BJ (cell line): ENCODE measurements at regions not wholly inside any gene's neighbourhood (a gene's known extent, or its start where the extent isn't known, plus 50 kb on each side); places are given as distances from the start of the nearest gene placed in this dataset.
"Not testable (repeated sequence)": the region's sequence is repeated elsewhere in the genome, so short reads cannot be mapped to it uniquely, and the experiment has no call there.

Experiments used
- CTCF ChIA-PET: fragments of 350-600 bp; formaldehyde crosslinking; extraction: SDS; loops from one replicate; lab custom pipeline; 2021; ENCODE audit warnings: antibody characterized with exemption, inconsistent platforms; lab: Yijun Ruan, JAX
- POLR2A ChIA-PET: fragments of 300-600 bp; sonication (Branson Sonifier 250); formaldehyde crosslinking; extraction: SDS; loops from one replicate; lab custom pipeline; 2021; ENCODE audit warnings: antibody characterized with exemption; lab: Charles Lee
- DNase-seq: peaks from one replicate; pipeline ENCODE4 v3.0.0-alpha.2; 2011; ENCODE audit warnings: low read depth
- H3K27me3 ChIP-seq: 2 replicates; pipeline ENCODE4 v1.6.0; 2011; ENCODE audit warnings: low read length; ENCODE audit not compliant: control insufficient read depth, insufficient read depth
- H3K36me3 ChIP-seq: 2 replicates; pipeline ENCODE4 v1.5.1; 2011; ENCODE audit warnings: low read length; ENCODE audit not compliant: control insufficient read depth, insufficient read depth
- H3K4me3 ChIP-seq: 2 replicates; pipeline ENCODE4 v1.5.1; 2011; ENCODE audit warnings: low read depth, mild to moderate bottlenecking, control low read depth, low read length
- TF ChIP-seq, protein P1 (sequence below): IDR thresholded peaks from 2 replicates; pipeline ENCODE4 v1.5.1; 2011; ENCODE audit warnings: low read depth, mild to moderate bottlenecking, control low read depth, inconsistent platforms, low read length, moderate library complexity; ENCODE audit not compliant: insufficient read depth

DNA sequence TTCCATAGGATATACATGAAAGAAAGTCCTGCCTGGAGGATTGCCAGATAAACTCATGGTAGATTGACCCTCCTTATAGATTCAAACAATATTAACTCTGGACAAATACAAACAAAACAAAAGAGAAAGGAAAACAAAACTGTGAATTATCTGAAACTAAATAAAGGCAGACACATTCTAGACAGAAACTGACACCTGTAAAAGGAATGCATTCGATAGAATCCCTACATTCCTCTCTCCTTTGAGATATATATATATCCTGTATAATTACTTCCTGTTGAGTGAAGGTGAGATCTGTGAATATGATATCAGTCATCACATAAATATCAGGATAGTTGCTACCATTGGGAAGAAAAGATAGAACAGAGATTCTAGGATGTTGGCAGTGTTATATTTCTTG lies 948.4 kb upstream of the ATXN7L3B start:
- TF ChIP-seq, protein P1, sequence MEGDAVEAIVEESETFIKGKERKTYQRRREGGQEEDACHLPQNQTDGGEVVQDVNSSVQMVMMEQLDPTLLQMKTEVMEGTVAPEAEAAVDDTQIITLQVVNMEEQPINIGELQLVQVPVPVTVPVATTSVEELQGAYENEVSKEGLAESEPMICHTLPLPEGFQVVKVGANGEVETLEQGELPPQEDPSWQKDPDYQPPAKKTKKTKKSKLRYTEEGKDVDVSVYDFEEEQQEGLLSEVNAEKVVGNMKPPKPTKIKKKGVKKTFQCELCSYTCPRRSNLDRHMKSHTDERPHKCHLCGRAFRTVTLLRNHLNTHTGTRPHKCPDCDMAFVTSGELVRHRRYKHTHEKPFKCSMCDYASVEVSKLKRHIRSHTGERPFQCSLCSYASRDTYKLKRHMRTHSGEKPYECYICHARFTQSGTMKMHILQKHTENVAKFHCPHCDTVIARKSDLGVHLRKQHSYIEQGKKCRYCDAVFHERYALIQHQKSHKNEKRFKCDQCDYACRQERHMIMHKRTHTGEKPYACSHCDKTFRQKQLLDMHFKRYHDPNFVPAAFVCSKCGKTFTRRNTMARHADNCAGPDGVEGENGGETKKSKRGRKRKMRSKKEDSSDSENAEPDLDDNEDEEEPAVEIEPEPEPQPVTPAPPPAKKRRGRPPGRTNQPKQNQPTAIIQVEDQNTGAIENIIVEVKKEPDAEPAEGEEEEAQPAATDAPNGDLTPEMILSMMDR = no peak
- ChIA-PET CTCF (no interaction called here), POLR2A (no interaction called here)
- Histone ChIP-seq H3K36me3 (no peaks in the 10 kb centered on the region), H3K27me3 (no peaks in the 10 kb centered on the region), H3K4me3 (no peak overlapping the region)
- DNase-seq = no peak

DNA sequence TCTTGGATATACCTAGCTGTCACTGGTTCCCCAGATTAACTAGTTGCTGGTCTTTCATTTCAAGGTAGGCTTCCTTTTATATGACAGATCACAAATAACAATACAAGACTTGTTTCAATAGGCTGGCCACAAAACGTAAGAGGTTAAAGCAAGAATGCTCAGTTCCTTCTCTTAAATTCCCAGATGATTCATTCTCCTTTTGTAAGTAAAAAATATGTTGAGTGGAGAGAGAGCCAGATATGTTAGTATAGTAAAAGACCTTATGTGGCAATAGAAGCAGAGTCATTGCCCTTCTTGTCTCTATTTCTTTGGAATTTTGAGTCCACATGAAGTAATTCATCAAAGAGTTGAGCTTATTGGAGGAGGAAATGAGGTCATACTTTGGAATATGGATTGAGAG lies 939.0 kb upstream of the ATXN7L3B start:
- no peak overlapping the region for H3K4me3 ChIP-seq
- H3K27me3 ChIP-seq = no peaks in the 10 kb centered on the region
- DNase-seq = no peak
- CTCF ChIA-PET = no interaction called here
- TF ChIP-seq, protein P1 = no peak
- H3K36me3 ChIP-seq = no peaks in the 10 kb centered on the region
- POLR2A ChIA-PET = no interaction called here

DNA sequence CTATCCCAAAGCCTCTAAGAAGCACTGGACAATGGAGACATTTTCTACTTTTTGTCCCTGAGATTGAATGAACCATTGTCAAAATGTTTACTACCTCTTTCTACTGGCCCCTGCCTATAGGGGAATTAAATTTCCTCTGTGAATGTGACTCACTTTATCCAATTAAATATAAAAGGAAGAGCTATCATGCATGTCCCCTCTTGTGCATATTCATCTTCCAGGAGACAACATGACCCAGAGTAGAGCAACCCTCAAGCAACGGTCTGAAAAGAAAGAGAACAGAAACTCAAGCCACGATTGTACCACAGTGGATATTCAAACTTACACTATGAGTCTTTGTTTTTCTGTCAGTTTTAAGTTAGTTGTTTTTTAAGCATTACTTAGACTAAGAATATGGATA lies 938.4 kb upstream of the ATXN7L3B start:
- no peaks in the 10 kb centered on the region for H3K27me3 ChIP-seq
- no peak for DNase-seq
- ChIA-PET POLR2A (no interaction called here), CTCF (no interaction called here)
- H3K4me3 ChIP-seq = no peak overlapping the region
- no peaks in the 10 kb centered on the region for H3K36me3 ChIP-seq
- TF ChIP-seq, protein P1 = no peak

DNA sequence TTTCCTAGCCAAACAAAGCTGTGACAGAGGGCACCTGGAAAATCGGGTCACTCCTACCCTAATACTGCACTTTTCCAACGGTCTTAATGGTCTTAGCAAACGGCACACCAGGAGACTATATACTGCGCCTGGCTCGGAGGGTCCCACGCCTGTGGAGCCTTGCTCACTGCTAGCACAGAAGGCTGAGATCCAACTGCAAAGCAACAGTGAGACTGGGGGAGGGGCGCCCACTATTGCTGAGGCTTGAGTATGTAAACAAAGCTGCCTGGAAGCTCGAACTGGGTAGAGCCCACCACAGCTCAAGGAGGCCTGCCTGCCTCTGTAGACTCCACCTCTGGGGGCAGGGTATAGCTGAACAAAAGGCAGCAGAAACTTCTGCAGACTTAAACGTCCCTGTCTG lies 931.7 kb upstream of the ATXN7L3B start:
- H3K4me3 ChIP-seq, DNase-seq, CTCF ChIA-PET, H3K36me3 ChIP-seq, POLR2A ChIA-PET, H3K27me3 ChIP-seq: not testable (repeated sequence)

DNA sequence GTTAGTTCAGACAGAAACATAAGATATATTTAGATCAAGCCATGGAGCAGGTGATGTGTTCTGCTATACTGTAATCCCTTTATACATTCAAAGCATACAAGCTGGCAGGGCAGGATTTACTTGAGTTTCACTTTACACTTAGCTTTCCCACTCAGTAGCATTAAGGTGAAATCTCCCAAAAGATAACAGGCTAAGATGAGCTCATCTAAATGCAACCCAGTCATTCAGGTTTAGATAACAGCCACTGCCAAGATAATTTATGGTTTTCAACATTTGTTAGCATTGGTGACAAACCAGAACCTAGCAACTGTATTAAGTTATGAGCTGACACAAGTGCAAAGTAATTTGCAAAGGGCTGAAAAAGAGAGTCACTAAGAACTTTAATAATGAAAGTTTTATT lies 925.1 kb upstream of the ATXN7L3B start:
- ChIA-PET POLR2A (no interaction called here), CTCF (no interaction called here)
- Histone ChIP-seq H3K4me3 (no peak overlapping the region), H3K36me3 (no peaks in the 10 kb centered on the region), H3K27me3 (no peaks in the 10 kb centered on the region)
- DNase-seq = no peak
- TF ChIP-seq, protein P1 = no peak

DNA sequence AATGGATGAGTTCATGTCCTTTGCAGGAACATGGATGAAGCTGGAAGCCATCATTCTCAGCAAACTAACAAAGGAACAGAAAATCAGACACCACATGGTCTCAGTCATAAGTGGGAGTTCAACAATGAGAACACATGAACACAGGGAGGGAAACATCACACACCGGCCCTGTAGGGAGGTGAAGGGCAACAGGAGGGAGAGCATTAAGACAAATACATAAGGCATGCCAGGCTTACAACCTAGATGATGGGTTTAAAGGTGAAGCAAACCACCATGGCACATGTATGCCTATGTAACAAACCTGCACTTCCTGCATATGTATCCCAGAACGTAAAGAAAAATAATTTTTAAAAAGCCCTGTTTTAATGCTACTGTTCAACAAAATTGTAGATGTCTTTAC lies 914.2 kb upstream of the ATXN7L3B start:
- ChIA-PET CTCF (no interaction called here), POLR2A (no interaction called here)

More for the DNA sequence above, 914.2 kb upstream of the ATXN7L3B start:
- DNase-seq = no peak
- Histone ChIP-seq H3K27me3 (no peaks in the 10 kb centered on the region), H3K4me3 (no peak overlapping the region), H3K36me3 (no peaks in the 10 kb centered on the region)
- TF ChIP-seq, protein P1 = no peak
